Activated B cell treated with CpG ODN at 0.5 μM for 24 hours (primary cell): ENCODE measurements at regions not wholly inside any gene's neighbourhood (a gene's known extent, or its start where the extent isn't known, plus 50 kb on each side); places are given as distances from the start of the nearest gene placed in this dataset.

ENCODE experiments used
- ATAC-seq: fragments of 200-7000 bp; cut with Tn5 transposase; one replicate; pipeline ENCODE4 v1.10.0; 2021; ENCODE audit warnings: low read depth, mild to moderate bottlenecking, moderate library complexity
- CTCF ChIA-PET: fragments of 350-600 bp; sonication (Branson Sonifier 250); formaldehyde crosslinking; loops from one replicate; lab custom pipeline; 2021; ENCODE audit warnings: antibody characterized with exemption; lab: Charles Lee
- POLR2A ChIA-PET: fragments of 350-600 bp; sonication (Branson Sonifier 250); formaldehyde crosslinking; loops from one replicate; lab custom pipeline; 2021; ENCODE audit warnings: antibody characterized with exemption; lab: Charles Lee
- DNase-seq: peaks from one replicate; pipeline ENCODE4 v3.0.0; 2022
- H3K27ac Mint-ChIP-seq: one replicate; pipeline ENCODE4 v1.8.0; 2020; ENCODE audit warnings: mixed read lengths
- H3K27me3 Mint-ChIP-seq: one replicate; pipeline ENCODE4 v1.8.0; 2021; ENCODE audit warnings: mixed read lengths
- H3K36me3 Mint-ChIP-seq: one replicate; pipeline ENCODE4 v1.8.0; 2021; ENCODE audit warnings: low read depth, mixed read lengths
- H3K4me1 Mint-ChIP-seq: one replicate; pipeline ENCODE4 v1.8.0; 2021; ENCODE audit warnings: mixed read lengths
- H3K4me3 Mint-ChIP-seq: one replicate; pipeline ENCODE4 v1.8.0; 2020; ENCODE audit warnings: mild to moderate bottlenecking, mixed read lengths
- H3K9me3 Mint-ChIP-seq: one replicate; pipeline ENCODE4 v1.8.0; 2020; ENCODE audit warnings: mixed read lengths
- intact Hi-C: fragments of 100-400 bp; cut with micrococcal nuclease; formaldehyde crosslinking; loops from one replicate; pipeline ENCODE4 v1.15.1; 2024
- TF ChIP-seq, protein P1 (sequence below): fragments of 200-600 bp; IDR thresholded peaks from one replicate; pipeline ENCODE4 v1.8.0; 2022; ENCODE audit warnings: antibody characterized with exemption, mild to moderate bottlenecking

DNA sequence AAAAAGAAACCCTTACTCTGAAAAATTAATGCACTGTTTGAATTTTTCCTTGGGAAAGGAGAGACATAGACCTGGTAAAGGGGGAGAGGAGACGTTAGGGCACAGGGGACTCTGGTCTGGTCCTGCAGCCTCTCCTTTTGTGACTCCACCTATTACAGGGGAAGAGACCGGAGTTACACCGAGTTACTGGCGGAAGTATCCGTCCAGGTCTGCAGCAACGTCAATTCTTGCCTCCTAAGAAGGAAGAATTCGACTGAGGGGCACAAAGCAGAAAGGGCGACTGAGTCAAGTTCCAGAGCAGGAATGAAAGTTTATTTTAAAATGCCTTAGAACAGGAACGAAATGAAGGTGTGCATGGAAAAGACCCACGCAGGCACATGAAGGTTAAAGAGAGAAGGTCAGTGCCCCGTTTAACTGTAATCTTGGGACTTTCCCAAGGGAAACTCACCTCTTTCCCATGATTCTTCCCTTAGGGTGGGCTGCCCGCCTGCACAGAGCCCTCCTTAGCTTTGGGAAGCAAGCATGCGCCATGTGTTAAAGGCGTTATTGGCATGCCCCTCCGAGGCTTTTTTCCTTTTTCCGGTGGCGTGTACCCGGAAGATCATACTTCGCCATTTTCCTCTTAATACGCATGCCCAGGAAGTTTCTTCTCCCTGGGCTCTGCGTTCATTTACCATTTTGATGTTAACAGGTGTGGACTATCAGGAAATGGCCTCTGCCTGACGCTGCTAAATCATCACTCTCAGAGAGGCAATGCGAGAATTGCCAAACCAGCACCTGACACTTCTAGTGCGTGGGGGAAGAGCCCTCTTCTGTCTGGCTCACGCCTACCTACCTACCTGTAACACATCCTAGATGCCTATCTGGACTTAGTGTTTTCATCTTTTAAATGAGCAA is 409.6 kb upstream of the PAPPA start:
- ATAC-seq (no peak), DNase-seq (no peak)
- Mint-ChIP-seq H3K4me3 (no peak overlapping the region), H3K27ac (no peak overlapping the region), H3K9me3 (no peaks in the 10 kb centered on the region), H3K4me1 (no peaks in the 10 kb centered on the region), H3K36me3 (no peaks in the 10 kb centered on the region), H3K27me3 (no peaks in the 10 kb centered on the region)
- TF ChIP-seq, protein P1, sequence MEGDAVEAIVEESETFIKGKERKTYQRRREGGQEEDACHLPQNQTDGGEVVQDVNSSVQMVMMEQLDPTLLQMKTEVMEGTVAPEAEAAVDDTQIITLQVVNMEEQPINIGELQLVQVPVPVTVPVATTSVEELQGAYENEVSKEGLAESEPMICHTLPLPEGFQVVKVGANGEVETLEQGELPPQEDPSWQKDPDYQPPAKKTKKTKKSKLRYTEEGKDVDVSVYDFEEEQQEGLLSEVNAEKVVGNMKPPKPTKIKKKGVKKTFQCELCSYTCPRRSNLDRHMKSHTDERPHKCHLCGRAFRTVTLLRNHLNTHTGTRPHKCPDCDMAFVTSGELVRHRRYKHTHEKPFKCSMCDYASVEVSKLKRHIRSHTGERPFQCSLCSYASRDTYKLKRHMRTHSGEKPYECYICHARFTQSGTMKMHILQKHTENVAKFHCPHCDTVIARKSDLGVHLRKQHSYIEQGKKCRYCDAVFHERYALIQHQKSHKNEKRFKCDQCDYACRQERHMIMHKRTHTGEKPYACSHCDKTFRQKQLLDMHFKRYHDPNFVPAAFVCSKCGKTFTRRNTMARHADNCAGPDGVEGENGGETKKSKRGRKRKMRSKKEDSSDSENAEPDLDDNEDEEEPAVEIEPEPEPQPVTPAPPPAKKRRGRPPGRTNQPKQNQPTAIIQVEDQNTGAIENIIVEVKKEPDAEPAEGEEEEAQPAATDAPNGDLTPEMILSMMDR: no peak
- POLR2A ChIA-PET: no interaction called here
- intact Hi-C loops: no loop called here
- CTCF ChIA-PET: no interaction called here

DNA sequence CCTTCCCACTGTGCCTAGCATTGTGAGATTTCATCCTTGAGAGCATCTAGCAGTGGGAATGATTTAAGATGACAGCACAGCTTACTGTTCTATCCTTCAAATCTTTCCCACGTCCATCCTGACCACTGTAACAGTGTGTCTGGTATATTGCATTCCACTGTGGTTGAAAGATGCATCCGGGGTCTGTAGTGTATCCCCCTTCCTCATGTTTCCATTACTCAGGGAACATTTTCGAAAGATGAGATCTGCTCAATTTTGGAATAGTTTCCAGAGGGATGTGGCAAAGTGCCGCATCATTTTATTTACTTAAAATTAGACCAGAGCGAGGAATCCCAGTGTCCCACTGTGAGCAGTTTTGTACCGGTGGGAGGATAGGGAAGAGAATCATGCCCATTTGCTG is 407.1 kb upstream of the PAPPA start:
- Mint-ChIP-seq H3K27me3 (no peaks in the 10 kb centered on the region), H3K4me1 (no peaks in the 10 kb centered on the region), H3K4me3 (no peak overlapping the region), H3K27ac (no peak overlapping the region), H3K9me3 (no peaks in the 10 kb centered on the region), H3K36me3 (no peaks in the 10 kb centered on the region)
- intact Hi-C loops: no loop called here
- ChIA-PET POLR2A (no interaction called here), CTCF (no interaction called here)
- TF ChIP-seq, protein P1: no peak
- DNase-seq: no peak
- ATAC-seq: no peak

DNA sequence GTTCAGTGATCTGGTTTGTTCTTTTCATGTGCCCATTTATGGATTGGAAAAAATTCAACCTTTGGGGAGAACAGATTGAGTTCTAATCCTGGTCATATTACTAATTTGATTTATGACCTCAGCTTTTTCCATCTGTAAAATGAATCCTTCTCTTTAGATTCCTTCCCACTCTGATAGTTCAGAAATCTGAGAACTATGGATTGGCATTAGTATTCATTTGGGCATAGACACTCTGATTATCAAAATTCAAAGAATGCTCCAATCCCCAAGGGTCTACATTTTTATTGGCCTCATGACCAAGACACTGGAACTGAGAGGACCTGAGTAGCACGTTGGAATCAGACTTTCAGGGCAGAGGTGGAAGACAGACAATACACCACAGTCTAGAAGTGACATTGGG is 405.9 kb upstream of the PAPPA start:
- H3K27ac Mint-ChIP-seq: no peak overlapping the region
- no peaks in the 10 kb centered on the region for H3K9me3 Mint-ChIP-seq
- intact Hi-C loops: no loop called here
- TF ChIP-seq, protein P1: no peak
- H3K4me3 Mint-ChIP-seq: no peak overlapping the region
- ATAC-seq: no peak
- H3K36me3 Mint-ChIP-seq: no peaks in the 10 kb centered on the region
- POLR2A ChIA-PET: no interaction called here
- H3K27me3 Mint-ChIP-seq: no peaks in the 10 kb centered on the region
- no peaks in the 10 kb centered on the region for H3K4me1 Mint-ChIP-seq
- CTCF ChIA-PET: no interaction called here
- no peak for DNase-seq

DNA sequence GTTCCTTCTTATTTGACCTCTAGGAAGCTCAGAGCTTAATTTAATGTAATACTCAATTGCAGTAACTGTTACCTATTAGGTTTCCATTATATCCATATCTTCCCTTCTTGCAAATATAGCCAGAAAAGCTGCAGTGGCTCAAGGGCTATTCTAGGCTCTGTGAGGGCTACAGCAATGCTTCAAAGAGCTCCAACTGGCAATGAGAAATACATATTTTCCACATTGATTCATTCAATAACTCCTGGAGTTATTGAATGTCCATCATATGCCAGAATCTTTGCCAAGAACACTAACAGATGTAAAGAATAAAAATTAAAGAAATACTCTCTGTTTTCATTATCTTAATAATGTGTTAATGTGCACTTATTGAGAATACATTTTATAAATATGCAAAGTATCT is 396.9 kb upstream of the PAPPA start:
- no peak for ATAC-seq
- ChIA-PET CTCF (no interaction called here), POLR2A (no interaction called here)
- no peak overlapping the region for H3K4me3 Mint-ChIP-seq
- TF ChIP-seq, protein P1: no peak
- no peaks in the 10 kb centered on the region for H3K36me3 Mint-ChIP-seq
- H3K4me1 Mint-ChIP-seq: no peaks in the 10 kb centered on the region
- intact Hi-C loops: no loop called here
- DNase-seq: no peak
- H3K27me3 Mint-ChIP-seq: no peaks in the 10 kb centered on the region
- peaks cover 4% of the 10 kb centered on the region for H3K9me3 Mint-ChIP-seq
- H3K27ac Mint-ChIP-seq: no peak overlapping the region

DNA sequence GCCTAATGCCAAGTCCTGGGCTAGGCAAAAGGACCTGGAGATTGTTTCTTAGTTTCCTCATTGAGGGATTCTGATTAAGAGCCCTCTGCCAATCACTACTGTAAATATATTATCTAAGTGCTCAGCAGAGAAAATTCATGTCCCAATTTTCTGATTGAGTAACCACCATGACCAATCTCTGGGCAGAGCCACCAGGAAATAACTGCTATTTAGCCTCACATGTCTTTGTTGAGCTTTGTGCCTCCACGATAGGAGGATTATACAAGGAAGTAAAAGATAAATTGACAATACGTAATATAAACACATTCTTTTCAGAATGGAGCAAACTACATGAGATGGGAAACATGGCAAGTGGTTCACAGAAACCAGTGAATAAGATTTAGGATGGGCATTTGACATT is 396.1 kb upstream of the PAPPA start:
- Mint-ChIP-seq H3K27ac (no peak overlapping the region), H3K27me3 (no peaks in the 10 kb centered on the region), H3K36me3 (no peaks in the 10 kb centered on the region), H3K4me3 (no peak overlapping the region), H3K4me1 (no peaks in the 10 kb centered on the region), H3K9me3 (peaks cover 4% of the 10 kb centered on the region)
- CTCF ChIA-PET: no interaction called here
- DNase-seq (no peak), ATAC-seq (no peak)
- TF ChIP-seq, protein P1: no peak
- POLR2A ChIA-PET: no interaction called here
- intact Hi-C loops: no loop called here
